Astrocyte (in vitro differentiated cells and primary cell): ENCODE measurements at regions not wholly inside any gene's neighbourhood (a gene's known extent, or its start where the extent isn't known, plus 50 kb on each side); places are given as distances from the start of the nearest gene placed in this dataset.

Source experiments
- DNase-seq: peaks from one replicate; pipeline ENCODE4 v3.0.0-alpha.2; 2010; ENCODE audit warnings: low read depth
- FAIRE-seq: peaks from 2 replicates; lab custom pipeline; 2011; peaks lifted over from hg19 to GRCh38; lab: Jason Lieb, UNC
- H2AFZ ChIP-seq: 2 replicates; pipeline ENCODE4 v1.6.0; 2012; ENCODE audit warnings: low read depth, low read length, inconsistent platforms
- H3K27ac ChIP-seq: 2 replicates; pipeline ENCODE4 v1.5.1; 2011; ENCODE audit warnings: low read depth, low read length, inconsistent platforms
- H3K27me3 ChIP-seq: 2 replicates; pipeline ENCODE4 v1.6.0; 2011; ENCODE audit warnings: low read length, inconsistent platforms; ENCODE audit not compliant: insufficient read depth
- H3K36me3 ChIP-seq: 2 replicates; pipeline ENCODE4 v1.5.1; 2011; ENCODE audit warnings: low read length, inconsistent platforms; ENCODE audit not compliant: insufficient read depth
- H3K4me1 ChIP-seq: 2 replicates; pipeline ENCODE4 v1.5.1; 2011; ENCODE audit warnings: low read length, inconsistent platforms; ENCODE audit not compliant: insufficient read depth
- H3K4me2 ChIP-seq: 2 replicates; pipeline ENCODE4 v1.6.0; 2012; ENCODE audit warnings: low read length, inconsistent platforms
- H3K4me3 ChIP-seq: 2 replicates; pipeline ENCODE4 v1.5.1; 2011; ENCODE audit warnings: low read depth, mild to moderate bottlenecking, low read length, inconsistent platforms; ENCODE audit not compliant: insufficient read depth
- H3K79me2 ChIP-seq: 2 replicates; pipeline ENCODE4 v1.6.0; 2012; ENCODE audit warnings: mild to moderate bottlenecking, low read length, inconsistent platforms; ENCODE audit not compliant: insufficient read depth
- H3K9ac ChIP-seq: 2 replicates; pipeline ENCODE4 v1.6.0; 2012; ENCODE audit warnings: mild to moderate bottlenecking, low read length, inconsistent platforms
- H3K9me3 ChIP-seq: 2 replicates; pipeline ENCODE4 v1.5.1; 2012; ENCODE audit warnings: low read depth, mild to moderate bottlenecking, low read length, inconsistent platforms; ENCODE audit not compliant: insufficient read depth
- H4K20me1 ChIP-seq: 2 replicates; pipeline ENCODE4 v1.6.0; 2012; ENCODE audit warnings: low read length, inconsistent platforms; ENCODE audit not compliant: insufficient read depth
- H3K27ac Mint-ChIP-seq: one replicate; pipeline ENCODE4 v1.8.0; 2021; ENCODE audit warnings: mild to moderate bottlenecking, mixed read lengths; ENCODE audit not compliant: unreplicated experiment
- H3K27me3 Mint-ChIP-seq: one replicate; pipeline ENCODE4 v1.8.0; 2021; ENCODE audit warnings: low read depth, mixed read lengths; ENCODE audit not compliant: unreplicated experiment
- H3K36me3 Mint-ChIP-seq: one replicate; pipeline ENCODE4 v1.8.0; 2021; ENCODE audit warnings: low read depth, mixed read lengths; ENCODE audit not compliant: unreplicated experiment
- H3K4me1 Mint-ChIP-seq: one replicate; pipeline ENCODE4 v1.8.0; 2021; ENCODE audit warnings: low read depth, mixed read lengths; ENCODE audit not compliant: unreplicated experiment
- H3K4me3 Mint-ChIP-seq: one replicate; pipeline ENCODE4 v1.8.0; 2021; ENCODE audit warnings: mild to moderate bottlenecking, moderate library complexity, mixed read lengths; ENCODE audit not compliant: unreplicated experiment
- H3K9me3 Mint-ChIP-seq: one replicate; pipeline ENCODE4 v1.8.0; 2021; ENCODE audit warnings: mild to moderate bottlenecking, mixed read lengths; ENCODE audit not compliant: unreplicated experiment
- EZH2 ChIP-seq: IDR thresholded peaks from 2 replicates; pipeline ENCODE4 v1.6.1; 2012; ENCODE audit warnings: mild to moderate bottlenecking, low read length, inconsistent platforms; ENCODE audit not compliant: insufficient read depth
- TF ChIP-seq, protein P1 (sequence below): IDR thresholded peaks from 2 replicates; pipeline ENCODE4 v1.5.1; 2011; ENCODE audit warnings: low read depth, mild to moderate bottlenecking, inconsistent platforms, low read length, moderate library complexity; ENCODE audit not compliant: insufficient read depth

DNA sequence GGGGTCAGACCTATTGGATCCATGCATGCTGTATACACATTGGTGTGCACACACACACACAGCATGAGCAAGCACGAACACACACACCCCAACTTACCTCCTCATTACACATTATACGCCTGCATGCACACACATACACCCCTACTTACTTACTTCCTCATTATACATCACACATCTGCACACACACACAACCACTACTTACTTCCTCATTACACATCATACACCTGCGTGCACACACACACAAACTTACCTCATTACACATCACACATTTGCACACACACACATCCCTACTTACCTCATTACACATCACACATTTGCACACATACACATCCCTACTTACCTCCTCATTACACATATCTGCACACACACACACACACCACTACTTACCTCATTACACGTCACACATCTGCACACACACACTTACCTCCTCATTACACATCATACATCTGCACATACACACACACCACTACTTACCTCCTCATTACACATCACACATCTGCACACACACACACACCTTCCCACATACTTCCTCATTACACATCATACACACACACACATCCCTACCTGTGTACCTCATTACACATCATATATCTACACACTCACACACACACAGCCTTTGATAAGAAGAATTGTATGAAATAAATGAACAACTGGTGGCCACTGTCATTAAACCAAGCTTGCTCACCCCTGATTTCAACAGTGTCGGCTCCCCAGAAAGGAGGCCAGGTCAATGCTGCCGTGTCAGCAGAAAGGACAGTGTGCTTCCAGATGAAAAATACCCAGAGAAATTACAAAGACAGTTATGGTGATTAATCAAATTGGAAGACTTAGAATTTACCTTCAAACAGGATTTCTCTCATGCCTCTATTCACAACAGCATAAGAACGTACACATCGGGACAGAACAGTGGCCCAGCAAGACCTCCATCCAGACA, 117.8 kb downstream of the SETD4 start:
- Mint-ChIP-seq H3K27ac (no peak overlapping the region), H3K9me3 (no peaks in the 10 kb centered on the region), H3K27me3 (no peaks in the 10 kb centered on the region), H3K4me1 (peaks cover 7% of the 10 kb centered on the region), H3K4me3 (no peak overlapping the region), H3K36me3 (no peaks in the 10 kb centered on the region)
- FAIRE-seq (no peak), DNase-seq (no peak)
- Histone ChIP-seq H4K20me1 (no peaks in the 10 kb centered on the region), H3K9me3 (no peaks in the 10 kb centered on the region), H3K9ac (no peak overlapping the region), H2AFZ (no peak overlapping the region), H3K79me2 (no peaks in the 10 kb centered on the region), H3K4me2 (no peak overlapping the region), H3K36me3 (no peaks in the 10 kb centered on the region), H3K4me3 (no peak overlapping the region), H3K4me1 (no peaks in the 10 kb centered on the region), H3K27me3 (no peaks in the 10 kb centered on the region), H3K27ac (no peak overlapping the region)
- TF ChIP-seq, protein P1, sequence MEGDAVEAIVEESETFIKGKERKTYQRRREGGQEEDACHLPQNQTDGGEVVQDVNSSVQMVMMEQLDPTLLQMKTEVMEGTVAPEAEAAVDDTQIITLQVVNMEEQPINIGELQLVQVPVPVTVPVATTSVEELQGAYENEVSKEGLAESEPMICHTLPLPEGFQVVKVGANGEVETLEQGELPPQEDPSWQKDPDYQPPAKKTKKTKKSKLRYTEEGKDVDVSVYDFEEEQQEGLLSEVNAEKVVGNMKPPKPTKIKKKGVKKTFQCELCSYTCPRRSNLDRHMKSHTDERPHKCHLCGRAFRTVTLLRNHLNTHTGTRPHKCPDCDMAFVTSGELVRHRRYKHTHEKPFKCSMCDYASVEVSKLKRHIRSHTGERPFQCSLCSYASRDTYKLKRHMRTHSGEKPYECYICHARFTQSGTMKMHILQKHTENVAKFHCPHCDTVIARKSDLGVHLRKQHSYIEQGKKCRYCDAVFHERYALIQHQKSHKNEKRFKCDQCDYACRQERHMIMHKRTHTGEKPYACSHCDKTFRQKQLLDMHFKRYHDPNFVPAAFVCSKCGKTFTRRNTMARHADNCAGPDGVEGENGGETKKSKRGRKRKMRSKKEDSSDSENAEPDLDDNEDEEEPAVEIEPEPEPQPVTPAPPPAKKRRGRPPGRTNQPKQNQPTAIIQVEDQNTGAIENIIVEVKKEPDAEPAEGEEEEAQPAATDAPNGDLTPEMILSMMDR = no peak
- no peak for TF ChIP-seq EZH2

DNA sequence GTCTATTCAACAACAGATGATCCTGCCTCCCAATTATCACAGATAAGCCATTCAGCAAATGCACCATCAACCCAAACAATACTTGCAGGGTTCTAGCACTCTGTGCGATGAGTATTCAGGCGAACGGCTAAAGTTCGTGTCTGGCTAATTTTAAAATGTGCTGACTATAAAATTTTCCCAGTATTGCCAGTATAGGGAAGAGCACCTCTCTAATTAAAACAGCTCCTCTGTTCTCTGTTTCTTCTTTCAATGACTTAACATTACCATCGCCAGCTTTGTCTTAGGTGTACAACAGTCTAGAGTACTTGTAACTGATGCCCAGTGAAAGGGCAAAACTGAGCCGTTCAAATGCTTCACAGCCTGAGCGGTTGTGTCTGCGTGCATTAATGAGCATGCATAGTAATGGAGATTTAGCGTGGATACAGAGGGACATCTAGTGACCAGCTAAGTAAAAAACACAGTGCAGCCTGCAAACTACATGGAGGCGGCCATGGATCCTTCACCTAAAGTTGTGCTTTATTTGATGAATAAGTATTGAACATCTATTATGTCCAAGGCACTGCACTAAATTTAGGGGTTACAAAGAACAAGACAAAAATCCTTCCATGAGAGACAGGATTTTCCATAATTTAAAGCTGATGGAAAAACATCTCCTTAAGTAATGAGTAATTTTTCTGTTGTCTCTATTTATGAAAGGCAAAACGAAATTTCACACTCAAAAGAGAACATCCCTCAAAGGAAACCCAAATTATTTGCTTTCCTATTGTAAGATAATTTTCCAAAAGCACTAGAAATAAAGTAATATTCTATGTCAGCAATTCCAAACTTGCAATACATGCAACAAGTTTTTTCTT, 120.0 kb downstream of the SETD4 start:
- peak; percentile 100 for FAIRE-seq
- H3K27ac Mint-ChIP-seq = no peak overlapping the region
- H3K27ac ChIP-seq = no peak overlapping the region
- peaks cover 7% of the 10 kb centered on the region for H3K4me1 Mint-ChIP-seq
- H3K36me3 ChIP-seq = no peaks in the 10 kb centered on the region
- no peaks in the 10 kb centered on the region for H3K36me3 Mint-ChIP-seq
- H3K9me3 Mint-ChIP-seq = no peaks in the 10 kb centered on the region
- no peaks in the 10 kb centered on the region for H3K79me2 ChIP-seq
- no peaks in the 10 kb centered on the region for H3K4me1 ChIP-seq
- no peaks in the 10 kb centered on the region for H3K27me3 Mint-ChIP-seq
- H4K20me1 ChIP-seq = no peaks in the 10 kb centered on the region
- TF ChIP-seq, protein P1 = peak; percentile 86
- no peak for TF ChIP-seq EZH2
- H3K9me3 ChIP-seq = no peaks in the 10 kb centered on the region
- H3K27me3 ChIP-seq = no peaks in the 10 kb centered on the region
- H3K4me3 Mint-ChIP-seq = no peak overlapping the region
- H3K4me2 ChIP-seq = peak overlapping the region; percentile 30
- DNase-seq = peak; percentile 60
- no peak overlapping the region for H3K4me3 ChIP-seq
- no peak overlapping the region for H3K9ac ChIP-seq
- H2AFZ ChIP-seq = no peak overlapping the region
